Keratinocyte (primary cell): ENCODE measurements at regions not wholly inside any gene's neighbourhood (a gene's known extent, or its start where the extent isn't known, plus 50 kb on each side); places are given as distances from the start of the nearest gene placed in this dataset.
A peak's percentile ranks its signal among the peaks of the same experiment; 100 is the strongest.

Source experiments
- DNase-seq: peaks from one replicate; pipeline ENCODE4 v3.0.0-alpha.2; 2011; ENCODE audit warnings: low read depth, missing footprints, low spot score
- FAIRE-seq: peaks from 2 replicates; lab custom pipeline; 2011; peaks lifted over from hg19 to GRCh38; lab: Jason Lieb, UNC
- H2AFZ ChIP-seq: 2 replicates; pipeline ENCODE4 v1.6.0; 2012; ENCODE audit warnings: low read length, control low read depth, inconsistent platforms; ENCODE audit not compliant: control insufficient read depth
- H3K27ac ChIP-seq: 2 replicates; pipeline ENCODE4 v1.5.1; 2011; ENCODE audit warnings: low read length; ENCODE audit not compliant: control insufficient read depth, insufficient read depth
- H3K27me3 ChIP-seq: 3 replicates; pipeline ENCODE4 v1.6.0; 2011; ENCODE audit warnings: low read length; ENCODE audit not compliant: control insufficient read depth, insufficient read depth; ENCODE audit errors: extremely low read depth
- H3K36me3 ChIP-seq, 2 experiments: 2 replicates in 1 of 2; 3 replicates in 1 of 2; pipeline ENCODE4 v1.5.1; 2011; ENCODE audit warnings: low read length in 2 of 2, mild to moderate bottlenecking in 1 of 2; ENCODE audit not compliant: control insufficient read depth in 2 of 2, insufficient read depth in 2 of 2; ENCODE audit errors: extremely low read depth in 1 of 2
- H3K4me1 ChIP-seq: 3 replicates; pipeline ENCODE4 v1.5.1; 2011; ENCODE audit warnings: low read length; ENCODE audit not compliant: control insufficient read depth, insufficient read depth; ENCODE audit errors: extremely low read depth
- H3K4me2 ChIP-seq: 3 replicates; pipeline ENCODE4 v1.6.0; 2011; ENCODE audit warnings: low read depth, low read length; ENCODE audit not compliant: control insufficient read depth, insufficient read depth; ENCODE audit errors: extremely low read depth
- H3K4me3 ChIP-seq, 3 experiments: fragments of 200-600 bp in 1 of 3; sonication (generic) in 1 of 3; 2 replicates in 2 of 3; 3 replicates in 1 of 3; pipeline ENCODE4 v1.5.1; 2011 to 2016; ENCODE audit warnings: low read length in 3 of 3, mild to moderate bottlenecking in 3 of 3, control low read depth in 2 of 3, inconsistent platforms in 1 of 3, low read depth in 1 of 3, mixed read lengths in 1 of 3, mixed run types in 1 of 3, moderate library complexity in 1 of 3; ENCODE audit not compliant: control insufficient read depth in 2 of 3, insufficient read depth in 2 of 3; ENCODE audit errors: extremely low read depth in 1 of 3
- H3K79me2 ChIP-seq: 2 replicates; pipeline ENCODE4 v1.6.0; 2012; ENCODE audit warnings: low read length; ENCODE audit not compliant: control insufficient read depth, insufficient read depth
- H3K9ac ChIP-seq: 3 replicates; pipeline ENCODE4 v1.6.0; 2011; ENCODE audit warnings: low read length; ENCODE audit not compliant: control insufficient read depth, insufficient read depth; ENCODE audit errors: extremely low read depth
- H3K9me1 ChIP-seq: 3 replicates; pipeline ENCODE4 v1.6.0; 2011; ENCODE audit warnings: low read length; ENCODE audit not compliant: control insufficient read depth, insufficient read depth; ENCODE audit errors: extremely low read depth
- H3K9me3 ChIP-seq: 2 replicates; pipeline ENCODE4 v1.5.1; 2012; ENCODE audit warnings: low read depth, low read length; ENCODE audit not compliant: control insufficient read depth
- H4K20me1 ChIP-seq: 3 replicates; pipeline ENCODE4 v1.6.0; 2011; ENCODE audit warnings: low read length; ENCODE audit not compliant: control insufficient read depth, insufficient read depth; ENCODE audit errors: extremely low read depth
- CTCF ChIP-seq, 3 experiments: IDR thresholded peaks in 1 of 3; conservative IDR thresholded peaks in 1 of 3; optimal IDR thresholded peaks in 1 of 3; 2 replicates in 2 of 3; 3 replicates in 1 of 3; pipeline versions ENCODE3 to v1.5.1; 2011; ENCODE audit warnings: low read length in 3 of 3, mild to moderate bottlenecking in 3 of 3, moderate library complexity in 2 of 3, control low read depth in 1 of 3, inconsistent platforms in 1 of 3; ENCODE audit not compliant: insufficient read depth in 2 of 3; ENCODE audit errors: extremely low read depth in 1 of 3
- EZH2 ChIP-seq: IDR thresholded peaks from one replicate; pipeline ENCODE4 v1.6.1; 2012; ENCODE audit warnings: inconsistent platforms, mild to moderate bottlenecking, low read length, moderate library complexity
- dilution Hi-C: fragments of 300-500 bp; cut with MboI; formaldehyde crosslinking; loops from one replicate; pipeline ENCODE4 v1.7.0; 2020; ENCODE audit warnings: low sequenced_read_pairs; ENCODE audit not compliant: extremely low pct_ligation_motif_present

- dilution Hi-C loops: no loop called here
- Histone ChIP-seq H3K27ac (peak overlapping the region; percentile 15), H3K27me3 (no peaks in the 10 kb centered on the region)
Observed at GRCh38 chr1:116826818-116827606, 72.8 kb downstream of the CD2 start.

GRCh38 chr1:116827607-116828105, 73.4 kb downstream of the CD2 start:
- peak overlapping the region; percentile 95 for H2AFZ ChIP-seq
- no peak for TF ChIP-seq CTCF (optimal IDR thresholded peaks at IDR 0.05 in 1 of 3, IDR thresholded peaks at IDR 0.05 in 1 of 3, conservative IDR thresholded peaks at IDR 0.05 in 1 of 3; ENCODE audit: extremely low read depth in 1 of 3, insufficient read depth in 2 of 3, low read length in 3 of 3)
- no peak for TF ChIP-seq EZH2

More at GRCh38 chr1:116826818-116827606, 72.8 kb downstream of the CD2 start:
- Histone ChIP-seq H3K9me3 (no peaks in the 10 kb centered on the region), H3K4me1 (peaks cover 8% of the 10 kb centered on the region), H3K9ac (no peak overlapping the region), H2AFZ (peak overlapping the region; percentile 95), H4K20me1 (no peaks in the 10 kb centered on the region), H3K4me2 (no peak overlapping the region), H3K9me1 (no peaks in the 10 kb centered on the region), H3K36me3 (no peaks in the 10 kb centered on the region), H3K4me3 (no peak overlapping the region), H3K79me2 (no peaks in the 10 kb centered on the region)
- DNase-seq: no peak
- no peak for TF ChIP-seq EZH2
- TF ChIP-seq CTCF (optimal IDR thresholded peaks at IDR 0.05 in 1 of 3, IDR thresholded peaks at IDR 0.05 in 1 of 3, conservative IDR thresholded peaks at IDR 0.05 in 1 of 3; ENCODE audit: extremely low read depth in 1 of 3, insufficient read depth in 2 of 3, low read length in 3 of 3): no peak
- FAIRE-seq: peak; percentile 99

More at GRCh38 chr1:116827607-116828105, 73.4 kb downstream of the CD2 start:
- dilution Hi-C loops: no loop called here
- Histone ChIP-seq H3K36me3 (no peaks in the 10 kb centered on the region), H3K4me3 (no peak overlapping the region), H3K27me3 (no peaks in the 10 kb centered on the region), H3K4me2 (no peak overlapping the region), H3K9ac (no peak overlapping the region), H3K79me2 (no peaks in the 10 kb centered on the region), H4K20me1 (no peaks in the 10 kb centered on the region), H3K4me1 (peaks cover 8% of the 10 kb centered on the region), H3K27ac (peak overlapping the region; percentile 15), H3K9me3 (no peaks in the 10 kb centered on the region), H3K9me1 (no peaks in the 10 kb centered on the region)
- no peak for FAIRE-seq
- DNase-seq: no peak
